GM19438 (cell line): ENCODE measurements at regions not wholly inside any gene's neighbourhood (a gene's known extent, or its start where the extent isn't known, plus 50 kb on each side); places are given as distances from the start of the nearest gene placed in this dataset.

Experiments used
- ATAC-seq: cut with Tn5 transposase; IDR thresholded peaks from one replicate; pipeline ENCODE4 v1.9.1; 2021; ENCODE audit warnings: low read depth; ENCODE audit not compliant: unreplicated experiment

DNA sequence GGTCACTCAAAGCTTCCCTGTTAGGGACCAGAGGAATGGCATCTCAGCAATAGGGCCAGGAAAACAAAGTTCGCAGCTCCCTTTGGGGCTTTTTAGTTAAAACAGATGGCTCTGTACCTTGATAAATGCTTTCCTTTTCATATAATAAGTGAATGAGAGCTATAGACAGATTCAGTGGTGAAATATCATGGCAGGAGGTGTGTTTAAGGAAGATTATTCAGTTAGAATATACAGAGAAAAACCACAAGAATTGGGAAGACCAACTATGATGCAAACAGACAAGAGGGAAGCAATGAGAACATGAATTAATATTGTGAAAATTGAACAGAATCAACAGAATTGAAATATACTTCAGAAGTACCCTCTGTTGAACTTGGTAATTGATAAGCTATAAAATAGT lies 379.4 kb downstream of the PLPP3 start:
- no peak for ATAC-seq

DNA sequence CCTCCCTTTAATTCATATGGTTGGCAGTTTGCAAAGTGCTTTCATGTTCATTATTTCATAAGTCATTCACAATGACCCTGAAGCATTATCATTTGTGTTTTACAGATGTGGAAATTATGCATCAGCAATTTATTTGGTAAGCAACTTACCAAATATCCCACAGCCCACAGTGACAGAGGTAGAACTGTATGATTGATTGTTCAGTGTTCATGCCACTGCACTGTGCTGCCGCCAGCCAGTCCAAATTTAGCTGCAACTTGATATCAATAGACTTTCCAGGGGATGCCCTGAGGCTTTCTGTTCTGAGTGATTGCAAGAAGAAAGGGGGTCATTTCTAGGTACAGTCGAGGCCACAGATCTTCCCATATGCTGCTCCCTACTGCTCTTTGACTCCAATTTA lies 380.3 kb downstream of the PLPP3 start:
- no peak for ATAC-seq

DNA sequence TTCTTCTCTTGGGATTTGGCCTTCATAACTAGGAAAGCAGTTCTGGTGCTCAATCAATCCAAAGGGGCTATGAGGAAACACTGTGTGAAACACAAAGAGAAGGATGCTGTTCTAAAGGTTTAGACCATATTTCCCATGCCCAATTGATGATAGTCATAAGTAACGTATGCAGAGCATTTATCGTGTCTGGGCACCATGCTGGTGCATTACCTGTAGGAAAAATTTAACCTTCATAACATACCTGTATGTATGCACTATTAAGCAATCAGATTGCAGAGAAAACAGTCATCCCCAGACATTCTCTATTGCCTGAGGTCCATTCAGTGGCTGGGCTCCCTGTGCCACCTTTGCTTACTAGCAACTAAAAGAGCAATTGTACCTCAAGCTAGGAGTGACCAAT lies 381.4 kb downstream of the PLPP3 start:
- no peak for ATAC-seq

DNA sequence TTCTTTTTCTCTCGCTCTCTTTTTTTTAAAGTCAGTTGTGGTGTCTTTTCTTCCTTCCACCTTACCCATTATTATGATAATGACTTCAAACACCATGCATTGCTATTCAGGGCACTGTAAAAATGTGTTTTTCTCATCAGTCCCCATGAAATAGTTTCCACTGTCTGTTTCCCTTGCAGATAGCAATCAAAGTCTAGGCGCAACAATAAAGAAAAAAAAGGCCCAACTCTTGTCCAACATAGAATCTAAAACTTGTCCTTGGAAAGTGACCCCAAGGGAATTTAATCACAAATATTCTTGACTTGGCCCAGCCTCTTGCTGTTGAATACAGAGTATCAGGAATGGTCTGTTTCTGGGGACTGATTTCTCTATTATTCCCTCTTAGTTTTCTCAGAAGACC lies 382.5 kb downstream of the PLPP3 start:
- no peak for ATAC-seq

DNA sequence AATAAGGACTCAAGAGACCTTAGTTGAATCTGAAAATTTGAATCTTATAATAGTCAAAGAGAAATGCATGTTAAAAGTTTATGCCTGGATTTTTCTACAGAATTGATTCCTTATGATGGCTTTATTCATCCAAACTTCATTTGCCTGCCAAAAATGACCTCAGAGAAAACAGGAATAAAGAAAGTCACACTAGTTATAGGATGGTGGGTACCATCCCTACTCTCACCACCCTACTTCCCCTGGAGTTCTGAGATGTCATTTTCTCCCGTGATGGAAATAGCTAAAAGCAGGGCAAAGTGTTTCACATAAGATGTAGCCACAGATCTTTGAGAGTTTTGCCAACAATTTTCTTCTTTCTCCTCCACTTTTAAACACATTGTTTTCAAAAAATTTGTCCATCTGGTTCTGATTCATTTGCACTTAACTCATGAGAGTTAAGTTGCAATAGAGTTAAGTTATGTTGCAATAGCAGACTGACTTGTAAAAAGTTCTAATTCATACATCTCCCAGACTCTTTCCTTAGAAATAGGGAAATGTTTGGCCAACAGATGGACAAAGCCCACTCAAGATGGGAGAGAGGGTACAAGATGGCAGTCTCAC lies 384.6 kb downstream of the PLPP3 start:
- no peak for ATAC-seq

DNA sequence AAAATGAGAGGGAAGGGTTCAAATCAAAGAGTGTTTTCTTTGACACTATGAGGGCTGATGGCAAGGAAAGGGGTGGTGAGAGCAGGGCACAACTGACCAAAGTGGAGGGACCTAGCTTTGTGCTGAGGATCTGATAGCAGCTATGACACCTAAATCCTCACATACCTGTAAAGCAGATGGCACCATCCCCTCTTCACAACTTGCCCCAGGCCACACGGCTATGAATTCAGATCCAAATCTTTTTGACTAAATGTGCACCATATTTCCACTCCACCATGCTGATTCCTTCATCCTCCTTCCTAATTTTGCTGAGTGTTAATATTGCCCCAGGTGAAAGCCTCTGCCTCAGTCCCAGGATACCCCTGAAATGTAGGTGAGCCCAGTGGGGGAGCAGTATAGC lies 385.7 kb downstream of the PLPP3 start:
- ATAC-seq: no peak

DNA sequence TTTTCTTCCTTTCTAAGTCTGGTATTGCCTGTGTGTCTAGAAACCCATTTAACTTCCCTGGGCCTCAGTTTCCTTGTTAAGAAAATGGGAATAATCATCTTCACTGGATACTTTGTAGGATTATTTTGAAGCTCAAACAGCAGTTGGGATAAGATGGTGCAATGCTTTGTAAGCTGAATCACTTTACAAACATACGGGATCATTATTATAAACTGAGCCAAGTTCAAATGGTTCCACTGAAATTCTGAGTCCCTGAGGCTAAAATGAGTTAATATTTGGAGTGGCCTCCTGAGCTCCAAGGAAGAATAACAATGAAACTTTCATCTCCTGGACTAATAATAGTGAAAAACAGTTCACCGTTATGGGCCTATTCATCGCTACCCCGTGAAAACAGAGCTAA lies 388.0 kb downstream of the PLPP3 start:
- ATAC-seq: no peak

DNA sequence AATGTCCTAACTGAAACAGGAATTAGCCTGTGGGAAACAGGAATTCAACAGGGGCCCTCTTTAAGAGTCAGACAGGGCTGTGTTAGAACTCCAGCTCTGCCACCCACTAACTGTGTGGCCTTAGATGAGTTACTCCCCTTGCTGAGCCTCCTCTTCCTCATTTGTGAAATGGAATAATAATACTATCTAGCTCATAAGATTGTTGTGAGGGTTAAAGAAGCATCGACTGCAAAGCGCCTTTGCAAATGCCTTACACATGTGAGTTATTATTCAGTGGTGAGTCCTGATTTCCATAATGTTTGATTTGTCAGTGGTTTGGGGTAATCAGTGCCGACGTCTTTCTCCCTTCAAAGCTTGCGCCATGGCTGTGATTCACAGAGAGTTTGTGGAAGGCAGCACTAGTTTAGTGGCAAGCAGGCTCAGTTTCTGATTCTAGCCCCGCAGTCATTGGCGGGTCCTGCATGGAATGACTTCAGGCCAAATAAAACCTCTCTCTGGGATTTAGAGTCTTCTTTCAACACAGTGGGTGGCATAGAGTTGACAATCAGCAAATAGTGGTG lies 388.5 kb downstream of the PLPP3 start:
- no peak for ATAC-seq

DNA sequence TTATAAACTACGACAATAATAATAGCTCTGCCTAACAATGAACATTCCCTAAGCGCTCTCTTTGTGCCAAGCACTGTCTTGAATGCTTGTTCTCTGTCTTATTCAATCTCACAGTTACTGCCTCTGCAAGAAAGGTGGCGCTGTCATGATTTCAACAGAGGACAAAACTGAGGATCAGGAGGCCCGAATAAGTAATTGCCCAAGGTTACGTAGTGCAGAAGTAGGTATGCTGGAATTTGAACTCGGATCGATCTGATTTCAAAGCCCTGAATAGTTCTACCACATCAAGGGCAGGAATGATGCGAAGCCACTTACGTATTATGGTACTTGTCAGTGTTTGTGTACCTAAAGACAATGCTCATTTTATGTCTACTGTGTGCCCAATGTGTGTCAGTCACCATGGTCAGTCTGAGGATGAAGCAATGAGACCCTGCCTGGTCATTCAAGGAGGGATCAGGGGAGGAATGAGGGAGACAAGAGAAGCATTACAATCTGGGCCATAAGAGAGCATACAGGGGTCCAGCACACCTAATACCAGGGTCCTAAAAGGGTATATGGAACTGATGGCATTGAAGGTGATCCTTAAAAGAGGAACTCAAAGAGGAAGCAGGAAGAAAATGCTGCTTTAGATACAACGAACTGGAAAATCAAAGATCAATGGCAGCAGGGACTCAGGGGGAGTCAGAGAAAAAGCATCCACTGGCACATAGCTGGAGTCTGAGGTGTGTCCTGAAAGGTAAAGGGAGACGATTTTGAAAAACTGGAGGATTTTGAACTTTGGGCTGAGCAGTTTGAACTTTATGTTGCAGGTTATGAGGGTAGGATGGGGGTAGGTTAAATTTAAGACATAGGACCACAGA lies 389.2 kb downstream of the PLPP3 start:
- no peak for ATAC-seq

DNA sequence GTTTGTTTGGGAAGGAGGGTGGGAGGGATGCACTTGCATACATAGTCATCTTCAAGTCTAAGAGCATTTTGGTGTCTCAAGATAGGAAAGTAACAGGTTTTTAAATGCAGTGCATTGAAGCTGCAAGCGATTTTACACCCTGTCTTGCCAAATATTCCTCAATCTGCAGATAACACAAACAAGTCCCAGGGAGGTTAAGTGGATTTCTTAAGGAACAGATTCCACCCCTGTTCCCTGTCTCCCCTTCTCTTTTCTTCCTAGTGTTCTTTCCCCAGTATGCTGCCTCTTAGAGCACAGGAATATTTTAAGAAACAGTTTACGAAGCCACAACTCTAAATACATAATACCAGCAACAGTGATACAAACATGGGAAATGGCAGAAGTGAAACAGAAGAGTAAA lies 389.9 kb downstream of the PLPP3 start:
- ATAC-seq: no peak

DNA sequence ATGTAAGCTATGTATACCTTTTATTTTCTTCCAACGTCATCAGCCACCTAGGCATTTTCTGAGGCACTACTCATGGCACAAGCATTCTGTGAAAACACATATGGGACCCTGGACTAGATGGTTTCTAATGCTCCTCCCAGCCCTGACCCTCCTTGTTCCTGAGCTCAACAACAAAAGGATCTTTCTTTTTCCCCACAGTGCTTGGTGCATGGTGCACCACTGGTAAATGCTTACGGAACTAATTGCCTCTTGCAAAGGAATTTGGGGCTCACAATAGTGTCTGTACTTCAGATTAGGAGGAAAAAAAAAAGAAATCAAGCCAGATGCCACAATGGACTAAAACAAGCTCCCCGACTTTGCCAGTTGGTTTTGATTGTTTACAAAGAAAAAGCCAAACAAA lies 390.5 kb downstream of the PLPP3 start:
- ATAC-seq: no peak

DNA sequence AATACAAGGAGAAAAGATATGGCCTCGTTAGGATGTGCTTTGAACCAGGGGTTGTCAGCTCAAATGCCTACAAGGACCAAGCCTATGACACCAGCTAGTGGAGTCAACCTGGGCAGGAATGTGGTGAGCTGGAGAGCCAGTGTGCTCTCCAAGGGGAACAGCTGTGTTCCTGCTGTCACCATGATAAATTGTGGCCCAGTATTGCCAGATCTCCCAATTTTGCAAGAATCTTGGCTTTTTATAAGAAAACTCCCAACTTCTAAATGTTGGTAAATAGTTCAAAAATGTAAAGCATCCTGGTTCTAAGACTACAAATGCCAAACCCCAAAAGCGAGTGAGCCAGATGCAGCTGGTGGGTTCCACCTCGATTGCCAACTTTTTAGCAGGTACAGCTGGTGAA lies 391.1 kb downstream of the PLPP3 start:
- no peak for ATAC-seq

DNA sequence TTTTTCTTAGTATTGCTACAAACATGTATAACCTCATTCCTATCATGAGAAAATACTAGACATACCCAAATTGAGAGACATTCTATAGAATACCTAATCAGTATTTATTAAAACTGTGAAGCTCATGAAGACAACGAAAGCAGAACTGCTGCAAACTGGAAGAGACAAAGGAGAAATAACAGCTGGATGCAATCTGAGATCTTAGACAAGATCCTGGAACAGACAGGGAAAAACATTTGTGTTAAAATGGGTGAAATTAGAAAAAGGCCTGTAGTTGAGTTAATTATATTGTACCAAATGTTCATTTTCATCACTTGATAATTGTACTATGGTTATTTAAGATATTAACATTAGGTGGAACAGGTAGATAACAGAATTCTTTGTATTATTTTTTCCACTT lies 392.0 kb downstream of the PLPP3 start:
- no peak for ATAC-seq

DNA sequence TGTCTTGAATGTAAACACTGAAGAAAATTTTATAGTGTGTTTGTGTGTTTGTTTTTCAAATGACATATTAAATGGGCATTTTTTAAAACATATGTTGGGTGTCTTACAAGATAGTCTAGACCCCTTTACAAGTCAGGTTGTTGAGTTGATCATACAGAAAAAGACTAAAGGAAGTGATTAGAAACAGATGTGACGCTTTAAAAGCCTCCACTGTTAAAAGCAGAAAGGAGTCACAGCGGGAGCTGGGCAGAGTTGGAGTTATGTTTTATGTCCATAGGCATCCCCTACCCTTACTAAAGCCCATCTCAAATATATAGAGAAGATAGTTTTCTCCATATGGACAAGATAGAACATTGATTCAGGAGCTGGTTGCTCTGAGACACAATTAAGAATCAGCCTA lies 393.9 kb downstream of the PLPP3 start:
- ATAC-seq: no peak

DNA sequence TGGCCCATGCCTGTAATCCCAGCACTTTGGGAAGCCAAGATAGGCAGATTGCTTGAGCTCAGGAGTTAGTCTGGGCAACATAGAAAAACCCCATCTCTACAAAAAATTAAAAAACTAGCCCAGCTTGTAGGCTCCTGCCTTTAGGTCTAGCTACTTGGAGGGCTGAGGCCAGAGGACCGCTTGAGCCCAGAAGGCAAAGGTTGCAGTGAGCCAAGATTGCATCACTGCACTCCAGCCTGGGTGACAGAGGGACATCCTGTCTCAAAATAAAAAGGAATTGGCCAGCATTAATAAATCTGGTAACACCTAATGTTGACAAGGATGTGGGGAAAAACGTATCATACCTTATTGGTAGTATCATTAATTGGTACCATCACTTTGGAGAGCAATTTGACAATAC lies 396.2 kb downstream of the PLPP3 start:
- ATAC-seq: no peak

DNA sequence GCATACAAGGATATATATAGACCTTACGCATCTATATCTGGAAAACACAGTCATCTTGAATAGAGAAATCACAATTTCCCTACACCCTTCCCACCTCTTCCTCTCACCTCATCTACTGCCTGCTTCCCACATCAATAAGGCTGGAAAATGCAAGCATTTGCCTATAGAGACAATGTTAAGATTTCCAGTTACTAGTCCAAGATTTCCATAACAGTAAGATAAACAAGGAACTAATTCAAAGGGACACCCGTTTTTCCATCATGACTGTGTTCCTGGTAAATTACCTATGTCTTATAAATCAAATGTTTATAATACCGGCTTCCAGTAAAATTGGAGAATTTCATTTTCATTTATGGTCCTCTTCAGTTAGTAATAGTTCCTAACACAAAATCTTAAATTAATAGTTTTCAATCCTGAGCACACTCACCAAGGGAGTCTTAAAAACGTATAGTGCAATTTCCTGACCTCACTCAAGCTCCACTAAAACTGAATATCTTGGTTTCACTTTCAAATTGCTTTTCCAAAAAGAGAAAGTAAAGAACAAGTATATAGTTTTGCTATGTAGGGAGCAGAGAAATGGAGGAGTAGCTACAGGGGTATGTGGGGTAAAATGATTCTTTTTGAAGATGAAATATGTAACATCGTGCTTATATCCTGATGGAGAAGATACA lies 398.7 kb downstream of the PLPP3 start:
- no peak for ATAC-seq

DNA sequence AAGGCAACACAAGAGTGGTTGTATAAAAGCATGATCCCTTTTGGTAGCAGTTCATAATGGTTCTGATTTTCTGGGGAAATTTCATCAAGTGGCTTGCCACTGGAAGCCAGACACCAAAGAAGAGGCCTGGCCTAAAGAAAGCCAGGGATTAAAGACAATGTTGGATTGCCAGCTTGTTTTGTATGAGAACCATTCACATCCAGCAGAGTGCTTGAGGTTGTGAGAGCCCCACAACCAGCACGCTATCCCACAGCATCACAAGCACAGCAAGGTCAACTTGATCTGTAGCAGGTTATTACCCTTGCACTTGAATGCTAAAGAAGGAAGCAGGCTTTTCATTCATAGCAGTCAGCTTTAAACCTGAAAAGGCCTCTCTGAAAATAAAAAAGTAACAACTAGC lies 399.8 kb downstream of the PLPP3 start:
- no peak for ATAC-seq

DNA sequence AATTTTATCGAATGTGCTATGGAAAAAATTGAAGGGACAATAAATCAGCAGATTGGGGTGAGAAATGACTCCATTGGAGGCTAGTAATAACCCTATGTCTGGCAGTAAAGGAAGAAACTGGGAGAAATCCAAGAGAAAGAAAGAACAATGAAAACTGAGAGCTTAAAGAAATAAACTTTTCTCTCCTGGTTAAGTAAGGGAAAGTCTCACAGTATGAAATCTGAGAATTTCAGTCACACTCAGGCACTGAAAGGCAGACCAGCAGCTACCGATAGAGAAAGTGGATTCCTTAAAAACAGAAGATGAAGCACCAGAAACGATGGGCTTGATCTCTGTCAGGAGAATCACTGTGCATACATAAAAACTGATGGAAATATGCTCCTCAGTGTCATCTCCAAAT lies 404.2 kb downstream of the PLPP3 start:
- ATAC-seq: no peak

DNA sequence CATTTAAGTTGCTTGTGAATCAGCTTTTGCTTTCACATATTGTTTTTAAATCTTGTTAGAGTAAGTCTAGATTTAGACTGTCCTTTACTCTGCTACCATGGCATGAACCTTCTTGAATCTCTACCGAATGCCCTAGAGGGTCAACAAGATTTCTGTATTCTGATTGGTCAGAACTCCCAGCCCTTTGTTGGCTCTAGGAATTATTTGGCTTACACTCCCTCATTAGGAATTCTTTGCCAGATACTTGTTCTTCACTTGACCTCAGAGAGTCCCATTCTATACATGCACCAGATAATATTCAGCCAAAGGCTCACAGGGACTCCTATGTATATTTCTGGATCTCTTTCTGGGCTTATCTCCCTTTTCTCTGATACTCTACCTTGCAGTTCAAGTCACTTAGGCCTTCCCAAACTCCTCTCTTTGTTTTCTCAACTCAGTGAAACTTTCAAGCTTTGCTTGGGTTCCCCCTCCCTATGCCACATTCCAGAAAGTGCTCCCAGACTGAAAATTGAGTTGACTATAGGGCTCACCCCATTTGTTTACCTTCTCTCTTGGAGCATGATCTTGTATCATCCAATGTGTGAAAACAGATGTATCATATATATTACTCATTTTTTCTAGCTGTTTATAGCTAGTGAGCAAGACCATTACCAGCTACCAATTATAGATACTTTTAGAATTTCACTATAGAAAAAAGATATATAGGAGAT lies 405.0 kb downstream of the PLPP3 start:
- ATAC-seq: no peak

DNA sequence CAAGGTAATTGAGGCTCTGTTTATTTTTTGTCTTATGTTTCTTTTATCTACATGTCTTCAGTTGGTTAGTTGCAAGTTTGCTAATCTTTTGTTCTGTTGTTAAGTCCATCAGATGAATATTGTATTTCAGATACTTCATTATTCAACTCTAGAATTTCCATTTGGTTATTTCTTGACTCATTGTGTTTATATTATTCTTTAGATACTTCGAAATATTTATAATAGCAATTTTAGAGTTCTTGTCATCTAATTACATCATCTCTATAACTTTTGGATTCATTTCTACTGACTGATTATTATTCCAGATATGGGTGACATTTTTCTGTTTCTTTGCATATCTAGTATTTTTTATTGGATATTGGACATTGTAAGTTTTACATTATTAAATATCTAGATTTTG lies 405.6 kb downstream of the PLPP3 start:
- no peak for ATAC-seq

DNA sequence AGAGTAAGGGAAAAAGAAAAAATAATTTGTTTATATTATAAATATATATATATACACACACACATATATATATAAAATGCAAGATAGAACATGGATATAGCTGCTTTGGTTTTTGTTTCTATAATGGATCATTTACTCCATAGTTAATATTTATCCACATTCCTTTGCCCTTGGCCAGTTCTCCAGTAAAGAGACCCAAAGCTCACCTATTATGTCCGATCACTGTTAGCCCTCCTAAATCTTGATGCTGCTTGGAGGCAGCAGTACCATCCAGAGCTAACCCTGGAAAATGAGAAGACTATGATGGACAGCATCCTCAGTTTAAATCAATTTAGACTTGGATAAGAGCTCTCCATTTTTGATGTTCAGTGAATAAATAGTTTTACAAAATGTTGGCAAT lies 407.7 kb downstream of the PLPP3 start:
- ATAC-seq: no peak
